NCI-H345 treated with DMSO at 0.1 percent for 48 hours (cell line): ENCODE measurements at regions not wholly inside any gene's neighbourhood (a gene's known extent, or its start where the extent isn't known, plus 50 kb on each side); places are given as distances from the start of the nearest gene placed in this dataset.
"Not testable (repeated sequence)": the region's sequence is repeated elsewhere in the genome, so short reads cannot be mapped to it uniquely, and the experiment has no call there.

Experiments
- DNase-seq: peaks from one replicate; lab custom pipeline; 2025; ENCODE audit not compliant: unreplicated experiment; lab: John Stamatoyannopoulos, UW

- DNase-seq: no peak
These were observed 222.6 kb upstream of the DPYD start for GRCh38 chr1:98143403-98143802.

GRCh38 chr1:98133131-98133530 is 212.3 kb upstream of the DPYD start:
- DNase-seq: no peak

GRCh38 chr1:98130408-98130807 is 209.6 kb upstream of the DPYD start:
- no peak for DNase-seq

GRCh38 chr1:98129491-98129890 is 208.7 kb upstream of the DPYD start:
- DNase-seq: no peak

- no peak for DNase-seq
These were observed 205.9 kb upstream of the DPYD start for GRCh38 chr1:98126740-98127139.

GRCh38 chr1:98121646-98122045 is 200.8 kb upstream of the DPYD start:
- DNase-seq: no peak

- no peak for DNase-seq
These were observed 199.0 kb upstream of the DPYD start for GRCh38 chr1:98119796-98120195.

- DNase-seq: no peak
These were observed 193.0 kb upstream of the DPYD start for GRCh38 chr1:98113811-98114210.

GRCh38 chr1:98112626-98113025 is 191.8 kb upstream of the DPYD start:
- DNase-seq: no peak

GRCh38 chr1:98110674-98111073 is 189.8 kb upstream of the DPYD start:
- no peak for DNase-seq

GRCh38 chr1:98108378-98108777 is 187.5 kb upstream of the DPYD start:
- not testable (repeated sequence) for DNase-seq

GRCh38 chr1:98107256-98107655 is 186.4 kb upstream of the DPYD start:
- no peak for DNase-seq

GRCh38 chr1:98104289-98104688 is 183.5 kb upstream of the DPYD start:
- DNase-seq: no peak

- no peak for DNase-seq
These were observed 182.9 kb upstream of the DPYD start for GRCh38 chr1:98103617-98104285.

- no peak for DNase-seq
These were observed 181.7 kb upstream of the DPYD start for GRCh38 chr1:98102345-98103030.

- DNase-seq: no peak
These were observed 180.5 kb upstream of the DPYD start for GRCh38 chr1:98101364-98101763.

- DNase-seq: no peak
These were observed 178.7 kb upstream of the DPYD start for GRCh38 chr1:98099501-98099900.

GRCh38 chr1:98098473-98098872 is 177.6 kb upstream of the DPYD start:
- DNase-seq: no peak

- no peak for DNase-seq
These were observed 169.5 kb upstream of the DPYD start for GRCh38 chr1:98090351-98090750.

GRCh38 chr1:98088381-98088780 is 167.5 kb upstream of the DPYD start:
- no peak for DNase-seq

- DNase-seq: no peak
These were observed 166.1 kb upstream of the DPYD start for GRCh38 chr1:98086796-98087441.

GRCh38 chr1:98086156-98086555 is 165.3 kb upstream of the DPYD start:
- no peak for DNase-seq
